GM23338 (cell line): ENCODE measurements at regions not wholly inside any gene's neighbourhood (a gene's known extent, or its start where the extent isn't known, plus 50 kb on each side); places are given as distances from the start of the nearest gene placed in this dataset.
"Not testable (repeated sequence)": the region's sequence is repeated elsewhere in the genome, so short reads cannot be mapped to it uniquely, and the experiment has no call there.

Source experiments
- EZH2 ChIP-seq: fragments of 200-600 bp; sonication (generic); IDR thresholded peaks from one replicate; pipeline ENCODE4 v1.8.0; 2017; ENCODE audit warnings: antibody characterized with exemption, mild to moderate bottlenecking, low read depth; ENCODE audit not compliant: unreplicated experiment
- EZH2phosphoT487 ChIP-seq: fragments of 200-600 bp; sonication (generic); IDR thresholded peaks from one replicate; pipeline ENCODE4 v1.8.1; 2018; ENCODE audit warnings: antibody characterized with exemption; ENCODE audit not compliant: unreplicated experiment
- JUNB ChIP-seq: IDR thresholded peaks from one replicate; pipeline ENCODE4 v1.6.1; 2016; ENCODE audit warnings: antibody characterized with exemption; ENCODE audit not compliant: unreplicated experiment
- NANOG ChIP-seq: IDR thresholded peaks from 2 replicates; pipeline ENCODE4 v1.6.1; 2016; ENCODE audit warnings: antibody characterized with exemption, borderline replicate concordance
- POLR2AphosphoS5 ChIP-seq: IDR thresholded peaks from 2 replicates; pipeline ENCODE4 v1.6.1; 2016; ENCODE audit warnings: antibody characterized with exemption, low read depth
- ZNF331 ChIP-seq: fragments of 250-450 bp; sonication (Bioruptor Pico); IDR thresholded peaks from 2 replicates; pipeline ENCODE4 v1.5.0; 2020; ENCODE audit warnings: low read depth, mild to moderate bottlenecking, moderate library complexity
- TF ChIP-seq, protein P1 (sequence below), 2 experiments: fragments of 200-600 bp in 1 of 2; sonication (generic) in 1 of 2; conservative IDR thresholded peaks; 2 replicates each; pipeline versions ENCODE4 v1.5.1 to v1.6.1; 2016 to 2017; ENCODE audit warnings: antibody characterized with exemption in 2 of 2, low read depth in 2 of 2, mild to moderate bottlenecking in 2 of 2, moderate library complexity in 1 of 2
- TF ChIP-seq, protein P2 (sequence below): IDR thresholded peaks from 2 replicates; pipeline ENCODE4 v1.6.1; 2016; ENCODE audit warnings: antibody characterized with exemption
- TF ChIP-seq, protein P3 (sequence below): IDR thresholded peaks from one replicate; pipeline ENCODE4 v1.6.1; 2018; ENCODE audit warnings: antibody characterized with exemption; ENCODE audit not compliant: unreplicated experiment

DNA sequence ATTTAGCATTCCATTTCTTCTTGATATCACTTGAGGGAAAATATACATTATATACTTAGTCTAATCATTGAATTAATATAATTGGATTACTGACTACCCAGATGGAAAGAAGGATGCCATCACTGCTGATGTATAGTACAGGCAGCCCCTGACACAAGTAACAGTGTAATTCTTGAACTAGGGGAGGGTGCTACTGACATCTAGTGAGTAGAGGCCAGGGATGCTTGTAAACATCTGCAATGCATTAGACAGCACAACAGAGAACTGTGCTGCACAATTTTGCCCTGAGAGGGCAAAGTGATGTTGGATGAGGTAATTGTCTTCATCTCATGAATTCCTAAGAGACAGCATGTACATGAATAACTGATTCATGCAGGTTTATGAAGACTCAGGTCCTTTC is 169.2 kb downstream of the GOLGA6L6 start:
- TF ChIP-seq, protein P1, sequence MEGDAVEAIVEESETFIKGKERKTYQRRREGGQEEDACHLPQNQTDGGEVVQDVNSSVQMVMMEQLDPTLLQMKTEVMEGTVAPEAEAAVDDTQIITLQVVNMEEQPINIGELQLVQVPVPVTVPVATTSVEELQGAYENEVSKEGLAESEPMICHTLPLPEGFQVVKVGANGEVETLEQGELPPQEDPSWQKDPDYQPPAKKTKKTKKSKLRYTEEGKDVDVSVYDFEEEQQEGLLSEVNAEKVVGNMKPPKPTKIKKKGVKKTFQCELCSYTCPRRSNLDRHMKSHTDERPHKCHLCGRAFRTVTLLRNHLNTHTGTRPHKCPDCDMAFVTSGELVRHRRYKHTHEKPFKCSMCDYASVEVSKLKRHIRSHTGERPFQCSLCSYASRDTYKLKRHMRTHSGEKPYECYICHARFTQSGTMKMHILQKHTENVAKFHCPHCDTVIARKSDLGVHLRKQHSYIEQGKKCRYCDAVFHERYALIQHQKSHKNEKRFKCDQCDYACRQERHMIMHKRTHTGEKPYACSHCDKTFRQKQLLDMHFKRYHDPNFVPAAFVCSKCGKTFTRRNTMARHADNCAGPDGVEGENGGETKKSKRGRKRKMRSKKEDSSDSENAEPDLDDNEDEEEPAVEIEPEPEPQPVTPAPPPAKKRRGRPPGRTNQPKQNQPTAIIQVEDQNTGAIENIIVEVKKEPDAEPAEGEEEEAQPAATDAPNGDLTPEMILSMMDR (conservative IDR thresholded peaks at IDR 0.05; ENCODE audit: low read depth in 2 of 2) = not testable (repeated sequence)
- not testable (repeated sequence) for TF ChIP-seq POLR2AphosphoS5, EZH2, EZH2phosphoT487, NANOG, JUNB, ZNF331
- TF ChIP-seq, protein P2, sequence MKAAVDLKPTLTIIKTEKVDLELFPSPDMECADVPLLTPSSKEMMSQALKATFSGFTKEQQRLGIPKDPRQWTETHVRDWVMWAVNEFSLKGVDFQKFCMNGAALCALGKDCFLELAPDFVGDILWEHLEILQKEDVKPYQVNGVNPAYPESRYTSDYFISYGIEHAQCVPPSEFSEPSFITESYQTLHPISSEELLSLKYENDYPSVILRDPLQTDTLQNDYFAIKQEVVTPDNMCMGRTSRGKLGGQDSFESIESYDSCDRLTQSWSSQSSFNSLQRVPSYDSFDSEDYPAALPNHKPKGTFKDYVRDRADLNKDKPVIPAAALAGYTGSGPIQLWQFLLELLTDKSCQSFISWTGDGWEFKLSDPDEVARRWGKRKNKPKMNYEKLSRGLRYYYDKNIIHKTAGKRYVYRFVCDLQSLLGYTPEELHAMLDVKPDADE = not testable (repeated sequence)
- TF ChIP-seq, protein P3, sequence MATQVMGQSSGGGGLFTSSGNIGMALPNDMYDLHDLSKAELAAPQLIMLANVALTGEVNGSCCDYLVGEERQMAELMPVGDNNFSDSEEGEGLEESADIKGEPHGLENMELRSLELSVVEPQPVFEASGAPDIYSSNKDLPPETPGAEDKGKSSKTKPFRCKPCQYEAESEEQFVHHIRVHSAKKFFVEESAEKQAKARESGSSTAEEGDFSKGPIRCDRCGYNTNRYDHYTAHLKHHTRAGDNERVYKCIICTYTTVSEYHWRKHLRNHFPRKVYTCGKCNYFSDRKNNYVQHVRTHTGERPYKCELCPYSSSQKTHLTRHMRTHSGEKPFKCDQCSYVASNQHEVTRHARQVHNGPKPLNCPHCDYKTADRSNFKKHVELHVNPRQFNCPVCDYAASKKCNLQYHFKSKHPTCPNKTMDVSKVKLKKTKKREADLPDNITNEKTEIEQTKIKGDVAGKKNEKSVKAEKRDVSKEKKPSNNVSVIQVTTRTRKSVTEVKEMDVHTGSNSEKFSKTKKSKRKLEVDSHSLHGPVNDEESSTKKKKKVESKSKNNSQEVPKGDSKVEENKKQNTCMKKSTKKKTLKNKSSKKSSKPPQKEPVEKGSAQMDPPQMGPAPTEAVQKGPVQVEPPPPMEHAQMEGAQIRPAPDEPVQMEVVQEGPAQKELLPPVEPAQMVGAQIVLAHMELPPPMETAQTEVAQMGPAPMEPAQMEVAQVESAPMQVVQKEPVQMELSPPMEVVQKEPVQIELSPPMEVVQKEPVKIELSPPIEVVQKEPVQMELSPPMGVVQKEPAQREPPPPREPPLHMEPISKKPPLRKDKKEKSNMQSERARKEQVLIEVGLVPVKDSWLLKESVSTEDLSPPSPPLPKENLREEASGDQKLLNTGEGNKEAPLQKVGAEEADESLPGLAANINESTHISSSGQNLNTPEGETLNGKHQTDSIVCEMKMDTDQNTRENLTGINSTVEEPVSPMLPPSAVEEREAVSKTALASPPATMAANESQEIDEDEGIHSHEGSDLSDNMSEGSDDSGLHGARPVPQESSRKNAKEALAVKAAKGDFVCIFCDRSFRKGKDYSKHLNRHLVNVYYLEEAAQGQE = not testable (repeated sequence)
